ENCODE measurements at regions not wholly inside any gene's neighbourhood (a gene's known extent, or its start where the extent isn't known, plus 50 kb on each side); places are given as distances from the start of the nearest gene placed in this dataset.
A peak's percentile ranks its signal among the peaks of the same experiment; 100 is the strongest.

DNA sequence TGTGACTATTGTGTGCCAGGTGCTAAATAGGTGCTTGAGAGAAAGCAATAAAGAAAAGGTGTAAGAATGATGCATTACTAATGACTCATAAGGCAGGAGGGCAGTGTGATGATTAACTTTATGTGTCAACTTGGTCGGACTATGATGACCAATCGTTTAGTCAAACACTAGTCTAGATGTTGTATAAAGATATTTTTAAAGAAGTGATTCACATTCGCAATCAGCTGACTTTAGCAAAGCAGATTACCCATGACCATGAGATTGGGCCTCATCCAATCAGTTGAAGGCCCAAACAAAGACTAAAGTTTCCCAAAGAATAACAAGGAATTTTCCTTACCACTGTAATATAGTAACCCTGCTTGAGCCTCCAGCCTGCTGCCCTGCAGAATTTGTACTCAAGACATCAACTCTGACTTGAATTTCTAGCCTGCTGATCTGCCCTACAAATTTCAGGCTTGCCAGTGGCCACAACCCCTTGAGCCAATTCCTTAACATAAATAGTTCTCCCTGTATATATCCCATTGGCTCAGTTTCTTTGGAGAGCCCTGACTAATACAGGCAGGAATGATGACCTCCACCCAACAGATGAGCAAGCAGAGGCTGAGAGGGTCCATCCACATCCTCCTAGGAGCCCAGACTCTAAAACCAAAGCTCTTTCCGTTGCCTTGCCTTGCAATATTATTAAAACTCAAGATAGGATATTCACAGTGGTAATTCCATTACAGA lies 132.6 kb downstream of the ACTR3 start (continued):
- TF ChIP-seq, protein P1, sequence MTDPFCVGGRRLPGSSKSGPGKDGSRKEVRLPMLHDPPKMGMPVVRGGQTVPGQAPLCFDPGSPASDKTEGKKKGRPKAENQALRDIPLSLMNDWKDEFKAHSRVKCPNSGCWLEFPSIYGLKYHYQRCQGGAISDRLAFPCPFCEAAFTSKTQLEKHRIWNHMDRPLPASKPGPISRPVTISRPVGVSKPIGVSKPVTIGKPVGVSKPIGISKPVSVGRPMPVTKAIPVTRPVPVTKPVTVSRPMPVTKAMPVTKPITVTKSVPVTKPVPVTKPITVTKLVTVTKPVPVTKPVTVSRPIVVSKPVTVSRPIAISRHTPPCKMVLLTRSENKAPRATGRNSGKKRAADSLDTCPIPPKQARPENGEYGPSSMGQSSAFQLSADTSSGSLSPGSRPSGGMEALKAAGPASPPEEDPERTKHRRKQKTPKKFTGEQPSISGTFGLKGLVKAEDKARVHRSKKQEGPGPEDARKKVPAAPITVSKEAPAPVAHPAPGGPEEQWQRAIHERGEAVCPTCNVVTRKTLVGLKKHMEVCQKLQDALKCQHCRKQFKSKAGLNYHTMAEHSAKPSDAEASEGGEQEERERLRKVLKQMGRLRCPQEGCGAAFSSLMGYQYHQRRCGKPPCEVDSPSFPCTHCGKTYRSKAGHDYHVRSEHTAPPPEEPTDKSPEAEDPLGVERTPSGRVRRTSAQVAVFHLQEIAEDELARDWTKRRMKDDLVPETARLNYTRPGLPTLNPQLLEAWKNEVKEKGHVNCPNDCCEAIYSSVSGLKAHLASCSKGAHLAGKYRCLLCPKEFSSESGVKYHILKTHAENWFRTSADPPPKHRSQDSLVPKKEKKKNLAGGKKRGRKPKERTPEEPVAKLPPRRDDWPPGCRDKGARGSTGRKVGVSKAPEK (CRISPR knock-in tag; IDR thresholded peaks at IDR 0.05; ENCODE audit: borderline replicate concordance), result no peak
- TF ChIP-seq SOX6 (IDR thresholded peaks at IDR 0.05), result no peak
- peak; percentile 26; the same call in 1 of the 2 replicates for TF ChIP-seq SOX6 (CRISPR knock-in tag; IDR thresholded peaks at IDR 0.05)
- peak; percentile 78 for TF ChIP-seq CREB1 (IDR thresholded peaks at IDR 0.05)
- peak; percentile 63 for TF ChIP-seq CREB1 (CRISPR knock-in tag; IDR thresholded peaks at IDR 0.05)
- peak in 1 of 2 experiments; percentile 63; a peak in 2 of 4 replicates for TF ChIP-seq EP300 (IDR thresholded peaks at IDR 0.05; ENCODE audit: low read depth in 2 of 2, low read length in 2 of 2)
- no peak for TF ChIP-seq EP300 (CRISPR knock-in tag; IDR thresholded peaks at IDR 0.05; ENCODE audit: borderline replicate concordance)
- TF ChIP-seq SOX5 (CRISPR knock-in tag; IDR thresholded peaks at IDR 0.05; ENCODE audit: borderline replicate concordance), result peak; percentile 65
- TF ChIP-seq, protein P2, sequence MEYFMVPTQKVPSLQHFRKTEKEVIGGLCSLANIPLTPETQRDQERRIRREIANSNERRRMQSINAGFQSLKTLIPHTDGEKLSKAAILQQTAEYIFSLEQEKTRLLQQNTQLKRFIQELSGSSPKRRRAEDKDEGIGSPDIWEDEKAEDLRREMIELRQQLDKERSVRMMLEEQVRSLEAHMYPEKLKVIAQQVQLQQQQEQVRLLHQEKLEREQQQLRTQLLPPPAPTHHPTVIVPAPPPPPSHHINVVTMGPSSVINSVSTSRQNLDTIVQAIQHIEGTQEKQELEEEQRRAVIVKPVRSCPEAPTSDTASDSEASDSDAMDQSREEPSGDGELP (IDR thresholded peaks at IDR 0.05; ENCODE audit: borderline replicate concordance, low read depth), result peak; percentile 78
- TF ChIP-seq, protein P3, sequence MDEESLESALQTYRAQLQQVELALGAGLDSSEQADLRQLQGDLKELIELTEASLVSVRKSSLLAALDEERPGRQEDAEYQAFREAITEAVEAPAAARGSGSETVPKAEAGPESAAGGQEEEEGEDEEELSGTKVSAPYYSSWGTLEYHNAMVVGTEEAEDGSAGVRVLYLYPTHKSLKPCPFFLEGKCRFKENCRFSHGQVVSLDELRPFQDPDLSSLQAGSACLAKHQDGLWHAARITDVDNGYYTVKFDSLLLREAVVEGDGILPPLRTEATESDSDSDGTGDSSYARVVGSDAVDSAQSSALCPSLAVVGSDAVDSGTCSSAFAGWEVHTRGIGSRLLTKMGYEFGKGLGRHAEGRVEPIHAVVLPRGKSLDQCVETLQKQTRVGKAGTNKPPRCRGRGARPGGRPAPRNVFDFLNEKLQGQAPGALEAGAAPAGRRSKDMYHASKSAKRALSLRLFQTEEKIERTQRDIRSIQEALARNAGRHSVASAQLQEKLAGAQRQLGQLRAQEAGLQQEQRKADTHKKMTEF (CRISPR knock-in tag; IDR thresholded peaks at IDR 0.05), result 0 out of 2 replicates have a peak, but pooled peaks have one; percentile 31
- TF ChIP-seq ZNF816 (CRISPR knock-in tag; IDR thresholded peaks at IDR 0.05; ENCODE audit: borderline replicate concordance), result 0 out of 2 replicates have a peak, but pooled peaks have one; percentile 9
- TF ChIP-seq TGIF2 (CRISPR knock-in tag; IDR thresholded peaks at IDR 0.05), result no peak
- TF ChIP-seq, protein P4, sequence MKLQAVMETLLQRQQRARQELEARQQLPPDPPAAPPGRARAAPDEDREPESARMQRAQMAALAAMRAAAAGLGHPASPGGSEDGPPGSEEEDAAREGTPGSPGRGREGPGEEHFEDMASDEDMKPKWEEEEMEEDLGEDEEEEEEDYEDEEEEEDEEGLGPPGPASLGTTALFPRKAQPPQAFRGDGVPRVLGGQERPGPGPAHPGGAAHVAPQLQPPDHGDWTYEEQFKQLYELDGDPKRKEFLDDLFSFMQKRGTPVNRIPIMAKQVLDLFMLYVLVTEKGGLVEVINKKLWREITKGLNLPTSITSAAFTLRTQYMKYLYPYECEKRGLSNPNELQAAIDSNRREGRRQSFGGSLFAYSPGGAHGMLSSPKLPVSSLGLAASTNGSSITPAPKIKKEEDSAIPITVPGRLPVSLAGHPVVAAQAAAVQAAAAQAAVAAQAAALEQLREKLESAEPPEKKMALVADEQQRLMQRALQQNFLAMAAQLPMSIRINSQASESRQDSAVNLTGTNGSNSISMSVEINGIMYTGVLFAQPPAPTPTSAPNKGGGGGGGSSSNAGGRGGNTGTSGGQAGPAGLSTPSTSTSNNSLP (IDR thresholded peaks at IDR 0.05; ENCODE audit: low read depth, low read length), result peak; percentile 92
- no peak for TF ChIP-seq CBX1 (IDR thresholded peaks at IDR 0.05; ENCODE audit: low read depth)
- TF ChIP-seq, protein P5, sequence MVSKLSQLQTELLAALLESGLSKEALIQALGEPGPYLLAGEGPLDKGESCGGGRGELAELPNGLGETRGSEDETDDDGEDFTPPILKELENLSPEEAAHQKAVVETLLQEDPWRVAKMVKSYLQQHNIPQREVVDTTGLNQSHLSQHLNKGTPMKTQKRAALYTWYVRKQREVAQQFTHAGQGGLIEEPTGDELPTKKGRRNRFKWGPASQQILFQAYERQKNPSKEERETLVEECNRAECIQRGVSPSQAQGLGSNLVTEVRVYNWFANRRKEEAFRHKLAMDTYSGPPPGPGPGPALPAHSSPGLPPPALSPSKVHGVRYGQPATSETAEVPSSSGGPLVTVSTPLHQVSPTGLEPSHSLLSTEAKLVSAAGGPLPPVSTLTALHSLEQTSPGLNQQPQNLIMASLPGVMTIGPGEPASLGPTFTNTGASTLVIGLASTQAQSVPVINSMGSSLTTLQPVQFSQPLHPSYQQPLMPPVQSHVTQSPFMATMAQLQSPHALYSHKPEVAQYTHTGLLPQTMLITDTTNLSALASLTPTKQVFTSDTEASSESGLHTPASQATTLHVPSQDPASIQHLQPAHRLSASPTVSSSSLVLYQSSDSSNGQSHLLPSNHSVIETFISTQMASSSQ (IDR thresholded peaks at IDR 0.05; ENCODE audit: low read depth), result peak; percentile 82
- TF ChIP-seq, protein P5 (CRISPR knock-in tag; IDR thresholded peaks at IDR 0.05; ENCODE audit: borderline replicate concordance), result no peak
- TF ChIP-seq ZNF644 (CRISPR knock-in tag; IDR thresholded peaks at IDR 0.05; ENCODE audit: low read depth), result 0 out of 2 replicates have a peak, but pooled peaks have one; percentile 36
